Activated CD8-positive, alpha-beta memory T cell treated with anti-CD3 and anti-CD28 coated beads for 36 hours (primary cell): ENCODE measurements at regions not wholly inside any gene's neighbourhood (a gene's known extent, or its start where the extent isn't known, plus 50 kb on each side); places are given as distances from the start of the nearest gene placed in this dataset.

Source experiments
- CTCF ChIA-PET: fragments of 350-600 bp; sonication (Branson Sonifier 250); formaldehyde crosslinking; loops from one replicate; lab custom pipeline; 2021; ENCODE audit warnings: antibody characterized with exemption; lab: Charles Lee
- POLR2A ChIA-PET: fragments of 350-600 bp; sonication (Branson Sonifier 250); formaldehyde crosslinking; loops from one replicate; lab custom pipeline; 2021; ENCODE audit warnings: antibody characterized with exemption; lab: Charles Lee

- ChIA-PET POLR2A (no interaction called here), CTCF (no interaction called here)
Measured at GRCh38 chr10:35739998-35740397, 97.9 kb upstream of the FZD8 start.

GRCh38 chr10:35735412-35735811, 93.3 kb upstream of the FZD8 start:
- CTCF ChIA-PET = no interaction called here
- POLR2A ChIA-PET = no interaction called here

- ChIA-PET POLR2A (no interaction called here), CTCF (no interaction called here)
Measured at GRCh38 chr10:35731828-35732227, 89.7 kb upstream of the FZD8 start.

GRCh38 chr10:35728341-35728740, 86.2 kb upstream of the FZD8 start:
- CTCF ChIA-PET = no interaction called here
- POLR2A ChIA-PET = no interaction called here

DNA sequence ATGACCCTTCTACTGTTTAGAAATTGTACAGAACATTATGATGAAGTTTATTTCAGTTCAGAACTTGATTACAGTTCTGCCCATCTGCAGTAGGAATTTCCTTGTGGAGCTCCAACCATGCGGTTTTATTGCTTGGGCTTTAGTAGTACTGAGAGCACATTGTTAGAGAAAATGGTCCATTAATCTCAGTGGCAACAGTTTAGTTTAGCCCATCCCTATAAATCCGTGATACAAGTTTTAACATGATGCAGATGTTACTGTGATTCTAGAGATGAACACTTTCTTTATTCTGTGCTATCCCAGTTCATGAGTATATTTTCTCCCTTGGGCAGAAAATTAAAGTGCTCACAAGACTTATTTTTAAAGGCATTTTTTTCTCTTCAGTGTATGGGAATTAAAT, 84.8 kb upstream of the FZD8 start:
- ChIA-PET CTCF (no interaction called here), POLR2A (no interaction called here)

GRCh38 chr10:35723992-35724391, 81.9 kb upstream of the FZD8 start:
- ChIA-PET CTCF (no interaction called here), POLR2A (no interaction called here)

- CTCF ChIA-PET = no interaction called here
Measured at GRCh38 chr10:35723059-35723458, 81.0 kb upstream of the FZD8 start.

GRCh38 chr10:35722636-35723035, 80.5 kb upstream of the FZD8 start:
- ChIA-PET POLR2A (no interaction called here), CTCF (no interaction called here)

More at GRCh38 chr10:35723059-35723458, 81.0 kb upstream of the FZD8 start:
- POLR2A ChIA-PET = no interaction called here

DNA sequence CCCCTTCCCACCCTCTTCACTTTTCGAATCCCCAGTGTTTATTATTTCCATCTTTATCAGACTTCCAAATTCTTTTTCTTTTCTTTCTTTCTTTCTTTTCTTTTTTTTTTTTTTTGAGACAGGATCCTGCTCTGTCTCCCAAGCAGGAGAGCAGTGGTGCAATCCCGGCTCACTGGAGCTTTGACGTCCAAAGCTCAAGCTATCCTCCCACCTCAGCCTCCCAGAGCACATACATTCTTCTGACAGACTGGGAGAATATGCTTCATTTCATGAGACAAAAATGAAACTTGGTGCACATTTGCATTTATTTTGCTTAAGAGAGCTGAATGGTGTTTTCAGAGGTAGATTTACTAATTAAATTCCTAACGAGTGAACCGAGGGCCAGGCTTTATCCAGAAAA, 80.1 kb upstream of the FZD8 start:
- POLR2A ChIA-PET = no interaction called here
- CTCF ChIA-PET = no interaction called here

GRCh38 chr10:35720366-35720765, 78.3 kb upstream of the FZD8 start:
- ChIA-PET POLR2A (no interaction called here), CTCF (no interaction called here)

DNA sequence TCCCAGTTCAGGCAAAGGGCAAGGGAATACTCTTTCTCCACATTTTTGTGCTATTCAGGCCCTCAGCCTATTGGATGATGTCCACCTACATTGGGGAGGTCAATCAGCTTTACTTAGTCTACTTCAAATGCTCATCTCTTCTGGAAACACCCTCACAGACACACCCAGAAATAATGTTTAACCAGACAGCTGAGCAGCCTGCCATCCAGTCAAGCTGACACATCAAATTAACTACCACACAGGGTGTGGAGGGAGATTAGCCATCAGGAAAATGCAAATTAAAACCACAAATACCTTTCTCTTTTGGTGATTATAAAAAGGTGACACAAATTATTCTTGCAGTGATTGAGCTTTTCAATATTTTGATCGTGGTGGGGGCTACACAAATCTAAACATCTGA, 74.7 kb upstream of the FZD8 start:
- ChIA-PET CTCF (no interaction called here), POLR2A (no interaction called here)

DNA sequence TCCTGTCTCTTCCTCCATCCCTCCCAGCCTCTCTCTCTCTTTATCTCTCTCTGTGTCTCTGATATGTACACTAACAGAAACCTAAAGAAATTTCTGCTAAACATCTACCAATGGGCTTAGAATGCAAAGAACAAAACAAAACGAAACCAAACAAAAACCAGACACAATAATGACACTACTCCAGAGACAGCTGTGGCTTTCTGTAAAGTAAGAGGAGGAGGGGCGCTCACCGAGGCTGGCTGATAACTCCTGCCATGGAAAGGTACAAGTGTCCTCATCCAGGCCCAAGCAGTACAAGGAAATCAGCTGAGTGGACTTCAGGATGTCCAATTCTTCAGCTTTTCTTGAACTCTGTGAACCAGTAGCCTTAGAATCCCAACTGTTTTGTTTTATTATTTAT, 70.4 kb upstream of the FZD8 start:
- ChIA-PET POLR2A (no interaction called here), CTCF (no interaction called here)

GRCh38 chr10:35711615-35712411, 69.7 kb upstream of the FZD8 start:
- POLR2A ChIA-PET = no interaction called here
- CTCF ChIA-PET = no interaction called here

DNA sequence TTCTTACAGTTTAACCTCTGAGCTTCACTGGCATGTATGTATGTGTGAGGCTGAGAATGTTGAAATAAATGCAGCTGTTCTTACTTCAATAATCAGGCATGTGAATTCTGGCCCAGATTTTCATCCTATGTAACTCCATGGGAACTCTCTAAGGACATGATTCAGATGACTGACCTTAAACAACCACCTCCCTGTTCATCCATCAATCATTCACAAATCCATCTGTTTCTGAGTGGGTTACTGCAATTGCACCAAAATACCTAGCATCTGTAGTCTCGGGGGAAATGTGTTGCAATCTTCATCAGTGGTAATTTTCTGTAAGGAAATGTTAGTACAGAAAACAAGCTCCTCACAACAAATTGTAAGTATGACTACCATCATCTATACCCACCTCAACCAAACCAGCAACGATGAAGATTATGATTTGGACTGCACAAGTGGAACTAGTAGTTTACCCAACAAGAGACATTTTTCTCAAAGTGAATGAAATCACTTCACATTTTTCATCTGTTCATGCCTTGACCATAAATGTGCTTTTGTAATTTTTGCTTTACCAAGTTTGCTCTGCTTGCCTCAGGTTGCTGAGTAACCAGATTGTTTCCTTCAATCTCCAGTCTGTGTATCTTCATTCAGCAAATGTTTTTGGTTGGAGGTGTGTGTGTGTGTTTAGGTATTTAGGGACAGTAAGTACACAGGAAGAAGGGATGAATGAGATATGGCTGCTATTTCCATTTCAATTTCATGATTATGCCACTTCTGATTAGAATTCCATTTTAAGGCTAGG, 65.7 kb upstream of the FZD8 start:
- POLR2A ChIA-PET = no interaction called here
- CTCF ChIA-PET = no interaction called here

DNA sequence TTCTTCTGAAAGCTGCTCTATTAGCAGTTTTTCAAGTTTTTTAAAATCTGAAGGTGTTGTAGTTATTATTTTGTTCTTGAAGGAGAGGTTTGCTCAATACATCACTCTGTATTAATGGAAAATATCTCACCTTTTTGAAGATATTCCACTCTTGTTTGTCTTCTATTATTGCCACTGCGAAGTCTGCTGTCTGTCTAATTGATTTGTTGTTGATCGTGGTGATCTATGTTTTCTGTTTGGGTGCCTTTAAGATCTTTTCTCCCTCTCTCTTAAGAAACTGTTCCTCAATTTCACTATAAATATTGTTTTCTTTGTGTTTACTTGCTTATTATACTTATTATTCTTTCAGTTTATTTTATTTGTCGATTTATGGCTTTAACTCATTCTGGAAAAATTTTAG, 64.9 kb upstream of the FZD8 start:
- CTCF ChIA-PET = no interaction called here

DNA sequence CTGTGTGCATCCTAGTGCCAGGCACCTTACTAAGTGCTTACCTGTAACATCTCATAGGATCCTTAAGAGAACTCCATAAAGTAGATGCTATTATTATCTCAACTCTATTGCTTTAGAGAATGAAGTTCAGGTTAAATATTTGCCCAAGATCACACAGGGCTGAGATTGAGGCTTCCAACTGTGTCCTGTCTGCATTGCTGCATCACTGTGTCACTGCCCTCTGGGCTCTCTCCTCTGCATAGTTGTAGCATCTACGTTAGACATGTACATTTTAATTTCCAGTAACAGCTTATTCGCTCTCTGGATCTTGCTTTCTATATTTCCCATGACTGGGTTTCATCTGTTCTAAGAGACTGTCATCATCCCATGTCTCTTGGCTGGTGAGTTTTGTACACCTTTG, 63.6 kb upstream of the FZD8 start:
- CTCF ChIA-PET = no interaction called here
- POLR2A ChIA-PET = no interaction called here

More for the DNA sequence above, 64.9 kb upstream of the FZD8 start:
- POLR2A ChIA-PET = no interaction called here

DNA sequence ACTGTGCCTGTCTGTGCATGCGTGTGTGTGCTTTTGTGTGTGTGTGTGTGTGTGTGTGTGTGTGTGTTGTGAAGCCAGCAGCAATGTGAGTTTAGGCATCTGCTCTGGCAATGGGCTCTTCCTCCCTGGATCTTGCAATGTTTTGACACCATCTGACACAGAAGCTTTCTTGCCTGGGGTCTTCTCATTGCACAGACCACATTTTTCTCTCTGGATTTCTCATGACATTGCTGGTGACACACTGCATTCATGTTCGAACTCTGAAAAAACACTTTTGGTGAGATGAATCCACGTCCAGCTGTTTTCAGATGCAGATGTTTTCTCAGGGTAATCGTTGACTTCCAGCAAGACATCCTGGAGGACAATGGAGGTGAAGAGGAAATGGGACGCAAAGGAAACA, 63.0 kb upstream of the FZD8 start:
- POLR2A ChIA-PET = no interaction called here
- CTCF ChIA-PET = no interaction called here

GRCh38 chr10:35704401-35704800, 62.3 kb upstream of the FZD8 start:
- CTCF ChIA-PET = no interaction called here
- POLR2A ChIA-PET = no interaction called here

GRCh38 chr10:35700487-35700882, 58.4 kb upstream of the FZD8 start:
- ChIA-PET CTCF (no interaction called here), POLR2A (no interaction called here)

GRCh38 chr10:35699848-35700486, 57.9 kb upstream of the FZD8 start:
- ChIA-PET CTCF (no interaction called here), POLR2A (no interaction called here)
